Activated CD8-positive, alpha-beta memory T cell treated with anti-CD3 and anti-CD28 coated beads for 24 hours (primary cell): ENCODE measurements at regions not wholly inside any gene's neighbourhood (a gene's known extent, or its start where the extent isn't known, plus 50 kb on each side); places are given as distances from the start of the nearest gene placed in this dataset.
"Not testable (repeated sequence)": the region's sequence is repeated elsewhere in the genome, so short reads cannot be mapped to it uniquely, and the experiment has no call there.

Experiments
- DNase-seq: peaks from one replicate; pipeline ENCODE4 v3.0.0-alpha.2; 2020

GRCh38 chr4:58871509-58871908 is 1761.3 kb upstream of the IGFBP7 start:
- DNase-seq: no peak

DNA sequence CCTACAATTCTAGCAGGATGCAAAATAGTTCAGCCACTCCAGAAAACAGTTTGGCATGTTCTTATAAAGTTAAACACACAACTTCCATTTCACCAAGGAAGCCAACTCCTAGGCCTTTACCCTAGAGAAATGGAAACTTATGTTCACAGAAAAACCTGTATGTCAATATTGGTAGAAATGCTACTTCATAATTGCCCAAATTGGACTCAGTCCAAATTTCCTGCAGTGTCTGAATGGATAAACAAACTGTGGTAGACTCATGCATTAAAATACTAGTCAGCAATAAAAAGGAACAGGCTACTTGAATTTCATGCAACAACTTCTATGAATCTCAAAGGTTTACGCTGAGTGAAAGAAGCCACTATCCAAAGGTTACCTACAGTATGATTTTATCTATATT is 1738.8 kb upstream of the IGFBP7 start:
- DNase-seq: no peak

DNA sequence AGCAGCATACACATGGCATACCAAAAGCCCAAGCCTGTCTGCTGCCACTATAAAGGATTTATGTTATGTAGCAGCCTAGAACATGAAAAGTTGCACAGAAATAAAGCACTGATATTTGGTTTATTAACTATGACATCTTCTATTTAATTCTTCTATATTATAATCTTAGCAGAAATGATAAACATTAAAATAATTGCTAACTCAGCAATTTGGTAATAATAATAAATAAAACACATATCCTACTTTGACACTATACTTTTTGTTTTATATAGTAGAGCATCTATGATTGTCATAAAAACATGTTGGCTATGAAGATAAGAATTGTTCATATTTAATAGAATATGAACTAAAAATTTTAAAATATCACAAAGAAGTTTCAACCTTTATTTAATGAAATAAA is 1733.3 kb upstream of the IGFBP7 start:
- DNase-seq: no peak

GRCh38 chr4:58833126-58833525 is 1722.9 kb upstream of the IGFBP7 start:
- DNase-seq: no peak

DNA sequence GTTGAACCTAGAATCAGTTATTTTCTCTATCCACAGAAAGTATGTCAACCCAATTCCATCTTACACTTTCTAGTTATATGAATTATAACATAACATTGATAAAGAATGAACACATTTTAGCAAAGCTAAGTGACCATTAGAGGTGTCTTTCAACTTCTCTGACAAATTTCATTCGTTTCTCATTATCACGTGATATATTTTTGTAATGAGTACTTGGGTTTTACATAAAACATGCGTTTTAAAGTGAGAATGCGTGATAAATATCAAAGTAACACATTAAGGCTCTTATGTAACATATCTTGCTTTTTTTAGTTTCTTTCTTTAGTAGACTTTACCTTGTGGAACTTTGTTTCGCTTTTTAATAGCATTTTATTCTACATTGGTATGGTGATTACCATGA is 1715.1 kb upstream of the IGFBP7 start:
- DNase-seq: no peak

GRCh38 chr4:58818560-58818959 is 1708.4 kb upstream of the IGFBP7 start:
- DNase-seq: not testable (repeated sequence)

- no peak for DNase-seq
Observed at GRCh38 chr4:58809948-58810347, 1699.8 kb upstream of the IGFBP7 start.

DNA sequence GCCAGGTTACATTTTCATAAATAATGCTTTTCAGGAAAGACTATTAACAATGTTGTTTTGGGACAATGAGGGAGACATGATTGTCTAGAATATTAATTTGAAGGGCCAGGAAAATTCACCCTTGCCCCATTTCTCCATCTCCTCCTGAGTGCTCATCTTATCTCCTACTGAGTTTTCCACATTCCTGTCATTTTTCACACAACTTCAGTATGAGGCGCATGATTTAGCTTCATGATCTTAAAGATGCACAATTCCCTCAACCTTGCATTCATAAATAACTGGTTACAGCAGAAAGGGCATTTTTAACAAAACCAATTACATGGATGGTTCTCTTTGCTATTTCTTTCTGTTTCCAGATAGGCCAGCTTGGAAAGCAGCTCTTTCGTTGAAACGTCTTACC is 1699.2 kb upstream of the IGFBP7 start:
- no peak for DNase-seq

DNA sequence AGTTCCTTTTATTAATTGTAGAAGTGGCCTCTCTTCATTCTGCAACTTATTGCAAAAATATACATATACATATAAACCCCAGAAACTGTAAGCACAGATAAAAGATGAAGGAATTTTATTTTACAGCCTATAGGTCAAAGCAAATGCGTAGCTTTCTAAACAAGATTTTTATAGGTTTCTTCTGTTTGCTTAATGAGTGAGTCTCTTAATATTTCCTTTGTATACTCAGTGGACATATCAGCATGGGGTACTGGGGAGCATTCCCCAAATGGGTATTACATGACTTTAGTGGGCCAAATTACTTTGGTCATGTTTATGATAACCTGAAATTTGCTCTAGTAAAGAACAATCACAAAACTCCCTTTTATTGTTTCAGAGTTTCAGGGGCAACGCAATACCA is 1698.6 kb upstream of the IGFBP7 start:
- DNase-seq: no peak

DNA sequence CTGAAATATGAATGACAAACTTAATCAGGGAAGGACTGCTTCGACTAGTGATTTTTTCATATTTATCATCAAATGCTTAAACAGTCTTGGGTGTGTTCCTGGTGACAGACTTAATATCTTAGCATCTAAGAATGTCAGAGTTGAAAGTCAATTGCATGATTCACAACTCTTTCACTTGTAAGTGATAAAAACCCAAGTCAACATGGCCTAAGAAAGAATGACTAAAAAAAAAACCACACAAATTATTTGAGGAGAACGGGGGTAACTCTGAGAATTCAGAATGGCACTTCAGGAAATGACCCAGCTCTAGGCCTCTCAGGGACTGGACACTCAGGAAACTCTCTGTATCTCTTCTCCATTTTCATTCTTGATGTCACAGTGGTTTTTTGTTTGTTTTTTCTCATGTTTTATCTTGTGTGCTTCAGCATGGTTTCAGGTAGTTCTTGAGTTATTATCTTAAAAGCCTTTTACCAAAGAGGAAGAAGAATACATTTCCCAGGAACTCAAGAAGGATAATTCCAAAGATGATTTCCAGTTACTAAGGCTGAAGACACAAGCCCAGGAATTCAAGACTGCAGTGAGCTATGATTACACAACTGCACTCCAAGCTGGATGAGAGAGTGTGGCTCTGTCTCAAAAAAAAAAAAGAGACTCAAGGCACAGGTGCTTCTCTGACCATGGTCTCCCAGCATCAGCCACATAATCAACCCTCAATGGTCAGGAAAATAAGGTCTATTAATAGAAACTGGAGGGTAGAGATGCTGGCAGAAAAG is 1697.8 kb upstream of the IGFBP7 start:
- no peak for DNase-seq

DNA sequence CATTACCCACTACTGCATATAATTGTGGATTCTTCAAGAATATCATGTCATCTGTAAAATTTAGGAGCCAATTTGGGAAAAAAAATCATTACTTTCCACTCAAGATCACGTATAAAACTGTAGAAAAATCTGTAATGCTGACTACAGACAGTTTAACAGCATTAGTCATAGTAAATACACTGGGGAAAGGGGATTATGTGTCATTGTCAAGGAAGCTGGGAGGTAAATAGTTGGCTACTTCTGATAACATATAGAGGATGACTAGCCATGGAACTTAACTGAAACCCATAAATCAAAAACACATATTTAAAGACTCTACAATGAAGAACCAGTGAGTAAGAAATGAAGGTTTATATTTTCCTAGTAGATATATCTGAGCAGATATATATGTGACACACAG is 1666.4 kb upstream of the IGFBP7 start:
- DNase-seq: no peak

GRCh38 chr4:58767598-58767997 is 1657.4 kb upstream of the IGFBP7 start:
- DNase-seq: no peak

DNA sequence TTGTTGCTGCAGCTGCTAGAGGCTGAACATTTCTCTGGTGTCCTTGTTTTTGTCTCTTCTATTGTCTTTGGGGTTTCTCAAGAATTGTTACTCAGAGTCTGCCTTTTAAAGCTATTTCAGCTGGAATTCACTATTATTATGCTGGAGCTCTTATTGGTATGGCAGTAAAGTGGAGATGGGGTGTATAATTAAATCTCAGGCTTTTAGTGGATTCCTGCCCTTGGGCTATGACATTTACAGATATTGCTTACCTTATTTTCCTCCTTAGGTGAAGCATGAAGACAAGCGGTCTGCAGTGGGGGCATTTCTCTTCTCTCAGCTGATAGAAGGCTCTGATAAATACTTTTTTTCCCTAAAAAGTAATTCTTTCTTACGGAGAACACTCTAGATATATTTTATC is 1656.6 kb upstream of the IGFBP7 start:
- no peak for DNase-seq

DNA sequence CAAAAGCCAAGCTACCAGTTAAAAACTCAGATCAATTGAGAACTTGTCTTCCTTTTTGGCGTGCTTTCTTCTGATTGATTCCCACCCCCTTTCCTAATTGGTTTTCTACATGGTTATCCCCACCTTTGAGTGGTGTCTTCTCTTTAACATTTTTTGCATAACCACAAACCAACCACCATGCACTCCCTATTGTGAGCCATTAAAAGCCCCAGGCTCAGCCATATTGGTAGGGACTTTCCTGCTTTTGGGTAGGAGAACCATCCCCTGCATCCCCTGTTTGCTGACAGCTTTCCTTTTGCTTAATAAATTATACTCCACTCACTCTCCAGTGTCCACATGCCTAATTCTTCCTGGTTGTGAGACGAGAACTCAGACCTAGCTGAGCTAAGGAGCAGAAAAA is 1651.4 kb upstream of the IGFBP7 start:
- DNase-seq: no peak

DNA sequence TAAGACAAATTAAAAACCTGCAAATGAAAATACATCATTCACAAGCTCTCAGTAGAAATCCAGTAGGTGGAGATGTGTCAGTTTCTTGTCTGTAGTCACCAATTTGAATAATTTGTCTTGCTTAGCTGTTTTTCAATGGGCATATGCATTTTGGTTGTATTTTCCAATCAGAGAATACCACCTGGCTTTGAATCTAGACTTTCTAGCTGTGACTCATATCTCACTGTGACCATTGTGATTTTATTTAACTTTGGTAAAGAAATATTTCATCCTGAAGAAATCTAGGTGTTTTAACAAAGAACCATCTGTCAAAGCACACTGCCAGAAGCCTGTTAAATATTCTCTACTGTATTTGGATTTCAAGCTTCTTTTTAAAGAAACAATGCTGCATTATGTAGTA is 1650.6 kb upstream of the IGFBP7 start:
- no peak for DNase-seq

GRCh38 chr4:58760100-58760499 is 1649.9 kb upstream of the IGFBP7 start:
- DNase-seq: no peak

DNA sequence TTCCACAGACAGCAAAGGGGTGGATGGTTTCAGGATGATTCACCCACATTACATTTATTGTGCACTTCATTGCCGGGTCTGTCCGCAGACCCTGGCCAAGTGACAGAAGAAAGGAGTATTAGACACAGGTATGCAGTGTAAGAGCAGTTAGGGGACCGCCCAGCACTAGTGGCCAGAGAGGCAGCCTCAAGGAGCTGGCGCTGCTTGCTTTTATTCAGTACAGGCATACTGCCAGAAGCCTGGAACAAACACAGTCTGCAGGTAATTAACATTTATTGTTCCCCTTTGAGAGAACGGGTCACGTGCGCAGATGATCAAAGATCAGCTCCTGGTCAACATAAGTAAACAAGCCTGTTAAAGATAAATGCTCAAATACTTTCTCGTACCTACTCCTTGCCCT is 1639.0 kb upstream of the IGFBP7 start:
- DNase-seq: no peak

- no peak for DNase-seq
Observed at GRCh38 chr4:58740897-58741296, 1630.7 kb upstream of the IGFBP7 start.

GRCh38 chr4:58739275-58739674 is 1629.1 kb upstream of the IGFBP7 start:
- no peak for DNase-seq

GRCh38 chr4:58738375-58738774 is 1628.2 kb upstream of the IGFBP7 start:
- DNase-seq: no peak

DNA sequence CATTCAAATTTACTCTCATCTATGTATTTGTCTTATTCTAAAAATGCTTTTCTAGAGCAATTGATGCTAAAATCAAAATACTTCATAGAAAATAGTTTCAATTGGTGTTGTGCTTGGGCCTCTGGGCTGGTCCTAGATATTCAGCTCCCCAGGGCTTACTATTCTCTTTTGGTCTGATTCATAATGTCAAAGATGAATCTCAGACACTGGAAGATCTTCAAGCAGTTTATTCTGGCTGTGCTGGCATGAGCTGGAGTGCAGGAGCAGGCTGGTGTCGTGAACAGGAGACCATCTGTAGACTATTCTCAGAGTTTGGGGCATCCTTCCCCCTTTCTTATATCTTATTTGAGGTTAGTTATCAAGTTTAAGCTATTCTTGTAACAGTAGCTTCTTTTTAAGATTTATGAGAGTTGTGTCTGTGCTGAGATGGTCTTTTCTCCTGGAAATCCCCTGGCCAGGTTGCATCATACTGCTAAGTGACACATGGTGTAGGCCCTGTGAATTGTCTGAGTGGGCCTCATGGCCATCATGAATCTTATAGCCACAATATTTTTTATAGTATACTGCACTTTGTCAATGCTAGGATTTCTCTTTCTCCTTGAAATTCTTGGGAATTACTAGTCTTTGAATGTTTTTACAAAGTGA is 1624.0 kb upstream of the IGFBP7 start:
- no peak for DNase-seq

DNA sequence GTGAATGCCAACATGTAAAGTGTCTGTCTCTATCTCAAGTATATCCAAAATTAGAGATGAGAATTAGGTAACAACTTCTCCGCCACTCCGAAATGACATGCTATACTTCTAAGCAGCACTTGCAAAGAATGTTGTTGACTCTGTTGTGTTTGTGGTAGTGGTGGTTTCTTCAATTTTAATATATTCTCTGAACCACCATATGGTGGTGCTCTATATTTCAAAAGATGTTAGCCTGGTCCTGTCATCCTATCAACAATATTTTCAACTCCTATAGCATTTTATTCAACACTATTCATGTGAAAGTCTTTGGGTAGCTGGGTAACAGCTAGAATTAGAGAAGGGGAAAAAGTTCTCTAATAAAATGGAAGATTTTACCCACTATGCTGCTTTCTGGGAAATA is 1622.8 kb upstream of the IGFBP7 start:
- no peak for DNase-seq

- DNase-seq: no peak
Observed at GRCh38 chr4:58723954-58724353, 1613.8 kb upstream of the IGFBP7 start.

DNA sequence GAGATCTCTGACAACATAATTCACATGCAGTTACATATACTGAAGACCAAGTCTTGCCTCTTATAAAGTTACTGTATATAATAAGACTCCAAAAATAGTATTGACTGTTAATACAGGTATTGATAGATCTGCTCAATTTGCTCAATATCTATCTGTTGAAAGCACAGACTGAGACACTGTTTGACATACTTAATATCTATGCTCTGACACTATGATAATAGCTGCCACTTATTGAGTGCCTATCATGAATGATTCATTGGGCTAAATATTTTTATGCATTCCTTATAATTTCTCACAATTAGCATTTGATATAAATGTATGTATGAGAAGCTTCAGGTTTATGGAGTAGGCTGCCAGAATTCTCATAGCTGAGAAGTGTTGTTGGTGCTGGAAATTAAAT is 1600.9 kb upstream of the IGFBP7 start:
- DNase-seq: no peak

DNA sequence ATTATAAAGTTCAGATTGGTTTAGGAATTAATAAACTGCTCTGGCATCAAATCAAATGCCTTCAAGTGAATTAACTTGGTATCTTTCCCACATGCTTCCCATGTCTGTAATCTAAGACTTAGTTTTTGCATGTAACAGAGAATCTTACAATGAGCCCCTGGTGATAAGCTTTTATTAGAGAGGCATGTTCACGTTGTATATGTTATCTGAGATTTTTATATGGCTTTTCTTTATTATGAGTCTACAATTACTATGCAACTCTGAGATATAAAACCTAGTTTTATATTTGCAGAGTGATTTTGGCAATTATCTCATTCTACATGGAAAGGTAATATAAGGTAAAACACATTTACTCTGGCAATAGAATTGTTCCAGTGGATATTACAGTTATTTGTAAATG is 1578.4 kb upstream of the IGFBP7 start:
- no peak for DNase-seq
